Esophagus (tissue), 2 donors: ENCODE measurements at regions not wholly inside any gene's neighbourhood (a gene's known extent, or its start where the extent isn't known, plus 50 kb on each side); places are given as distances from the start of the nearest gene placed in this dataset.
"Not testable (repeated sequence)": the region's sequence is repeated elsewhere in the genome, so short reads cannot be mapped to it uniquely, and the experiment has no call there.

ENCODE experiments used
- H3K27ac ChIP-seq, 2 donors: one replicate each; pipeline ENCODE4 v1.5.1; 2013; ENCODE audit warnings: low read depth in 2 of 2, mild to moderate bottlenecking in 2 of 2, inconsistent platforms in 1 of 2, low read length in 1 of 2, moderate library complexity in 1 of 2
- H3K27me3 ChIP-seq, 2 donors: one replicate each; pipeline ENCODE4 v1.6.1; 2013; ENCODE audit warnings: low read length in 2 of 2, control low read depth in 1 of 2, mild to moderate bottlenecking in 1 of 2; ENCODE audit not compliant: insufficient read depth in 2 of 2, control insufficient read depth in 1 of 2
- H3K36me3 ChIP-seq, 2 donors: one replicate each; pipeline ENCODE4 v1.6.1; 2013; ENCODE audit warnings: low read length in 1 of 2; ENCODE audit not compliant: control insufficient read depth in 2 of 2, insufficient read depth in 2 of 2
- H3K4me1 ChIP-seq, 2 donors: one replicate each; pipeline ENCODE4 v1.6.1; 2013; ENCODE audit warnings: low read length in 1 of 2; ENCODE audit not compliant: control insufficient read depth in 2 of 2, insufficient read depth in 2 of 2
- H3K4me3 ChIP-seq, 2 donors: one replicate each; pipeline ENCODE4 v1.5.1; 2013; ENCODE audit warnings: low read length in 2 of 2, mild to moderate bottlenecking in 2 of 2, low read depth in 1 of 2, moderate library complexity in 1 of 2
- H3K9me3 ChIP-seq, 2 donors: one replicate each; pipeline ENCODE4 v1.6.1; 2013; ENCODE audit warnings: mild to moderate bottlenecking in 2 of 2, low read depth in 1 of 2, low read length in 1 of 2, moderate library complexity in 1 of 2; ENCODE audit not compliant: control insufficient read depth in 2 of 2, insufficient read depth in 1 of 2
- WGBS, 2 donors: extraction: QIAGEN DNeasy Blood & Tissue Kit; methylation state at CpG; one replicate each; pipeline ENCODE4 v1.1.7; 2013; 5-methylcytosine and 5-hydroxymethylcytosine counted together
- donor health status: healthy with polysubstance abuse.
- donor health status: Bipolar disorder and iron deficiency.

GRCh38 chr1:5140962-5141361, 486.6 kb downstream of the AJAP1 start:
- Histone ChIP-seq H3K27ac (no peak overlapping the region), H3K9me3 (no peaks in the 10 kb centered on the region), H3K36me3 (no peaks in the 10 kb centered on the region), H3K27me3 (peaks cover 0 to 3% of the 10 kb centered on the region in 2 donors), H3K4me1 (no peaks in the 10 kb centered on the region), H3K4me3 (no peak overlapping the region)
- whole genome bisulfite sequencing, 2 donors, result 70 to 77% methylated on average over 1 of the region's 1 CpG

- Histone ChIP-seq H3K4me3 (no peak overlapping the region), H3K4me1 (no peaks in the 10 kb centered on the region), H3K36me3 (no peaks in the 10 kb centered on the region), H3K27me3 (peaks cover 0 to 3% of the 10 kb centered on the region in 2 donors), H3K27ac (no peak overlapping the region), H3K9me3 (no peaks in the 10 kb centered on the region)
- WGBS, 2 donors, result 33 to 54% methylated on average over 5 of the region's 5 CpGs
Measured at GRCh38 chr1:5140136-5140535, 485.7 kb downstream of the AJAP1 start.

DNA sequence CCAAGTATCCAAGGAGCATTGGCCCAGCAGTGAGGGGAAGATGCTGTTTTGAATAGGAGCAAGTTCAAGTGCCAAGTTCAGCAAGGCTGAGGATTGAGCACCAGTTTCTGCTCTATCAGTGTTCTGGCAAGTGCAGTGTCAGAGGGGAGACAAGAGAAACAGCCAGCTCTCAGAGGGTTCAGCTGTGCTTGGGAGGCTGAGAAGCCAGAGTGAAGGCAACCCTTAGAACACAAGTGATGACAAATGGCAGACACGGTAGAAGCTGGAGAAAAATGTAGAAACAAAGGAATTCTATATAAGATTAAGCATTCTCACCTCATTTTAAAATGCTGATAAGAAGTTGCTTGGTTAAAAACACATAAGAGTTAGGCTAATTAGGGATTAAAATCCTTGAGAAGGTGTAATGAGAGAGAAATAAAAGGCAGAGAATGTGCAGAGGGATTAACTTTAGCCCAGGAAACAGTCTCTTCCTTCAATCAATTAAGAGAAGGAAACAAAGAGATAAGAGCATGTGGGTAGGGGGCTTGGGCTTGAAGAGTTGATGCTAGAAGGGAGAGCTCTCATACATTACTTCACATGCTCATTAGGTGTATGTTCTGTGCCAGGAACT, 475.4 kb downstream of the AJAP1 start:
- Histone ChIP-seq H3K9me3 (peaks cover 0 to 2% of the 10 kb centered on the region in 2 donors), H3K27me3 (peaks cover 0 to 2% of the 10 kb centered on the region in 2 donors), H3K36me3 (no peaks in the 10 kb centered on the region), H3K4me3 (no peak overlapping the region), H3K4me1 (no peaks in the 10 kb centered on the region), H3K27ac (no peak overlapping the region)
- 21 to 31% methylated on average over 1 of the region's 1 CpG for WGBS, 2 donors

DNA sequence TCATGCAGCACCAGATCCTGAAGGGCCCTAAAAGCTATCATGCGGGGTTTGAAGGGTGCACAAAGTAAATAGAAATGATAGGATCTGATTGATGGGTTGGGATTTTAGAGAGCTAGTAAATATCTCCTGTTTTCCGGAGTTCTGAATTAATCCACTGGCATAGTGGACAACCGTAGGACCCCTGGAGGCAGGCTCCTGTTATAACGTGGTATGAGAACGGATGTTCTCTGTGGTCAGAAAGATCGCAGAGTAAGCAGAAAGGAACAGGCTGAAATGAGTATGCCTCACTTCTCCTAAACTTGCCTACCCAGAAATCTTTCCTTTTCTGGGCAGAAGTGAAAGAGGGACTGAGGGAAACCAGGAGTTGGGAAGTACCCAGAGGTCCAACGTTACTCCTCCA, 470.8 kb downstream of the AJAP1 start:
- no peaks in the 10 kb centered on the region for H3K27me3 ChIP-seq
- no peak overlapping the region for H3K27ac ChIP-seq
- 69 to 74% methylated on average over 7 of the region's 7 CpGs for WGBS, 2 donors
- no peaks in the 10 kb centered on the region for H3K9me3 ChIP-seq
- no peak overlapping the region for H3K4me3 ChIP-seq
- H3K4me1 ChIP-seq, result no peaks in the 10 kb centered on the region
- no peaks in the 10 kb centered on the region for H3K36me3 ChIP-seq

DNA sequence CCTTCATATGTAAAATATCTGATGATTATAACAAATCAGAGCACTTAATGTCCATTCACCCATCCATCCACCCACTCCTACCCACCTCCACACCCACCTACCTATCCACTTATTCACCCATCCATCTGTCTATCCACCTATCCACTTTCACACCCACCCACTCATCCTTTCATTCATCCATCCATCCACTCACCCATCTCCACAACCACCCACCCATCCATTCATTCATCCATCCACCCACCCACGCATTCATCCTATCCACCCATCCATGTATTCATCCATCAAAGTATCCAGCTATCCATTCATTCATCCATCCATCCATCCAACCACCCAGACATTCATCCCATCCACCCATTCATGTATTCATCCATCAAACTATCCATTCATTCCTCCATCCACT, 466.1 kb downstream of the AJAP1 start:
- no peaks in the 10 kb centered on the region for H3K36me3 ChIP-seq
- 85 to 94% methylated on average over 1 of the region's 1 CpG for WGBS, 2 donors
- H3K27ac ChIP-seq, result no peak overlapping the region
- no peak overlapping the region for H3K4me3 ChIP-seq
- no peaks in the 10 kb centered on the region for H3K4me1 ChIP-seq
- no peaks in the 10 kb centered on the region for H3K27me3 ChIP-seq
- H3K9me3 ChIP-seq, result peaks cover 0 to 1% of the 10 kb centered on the region in 2 donors

DNA sequence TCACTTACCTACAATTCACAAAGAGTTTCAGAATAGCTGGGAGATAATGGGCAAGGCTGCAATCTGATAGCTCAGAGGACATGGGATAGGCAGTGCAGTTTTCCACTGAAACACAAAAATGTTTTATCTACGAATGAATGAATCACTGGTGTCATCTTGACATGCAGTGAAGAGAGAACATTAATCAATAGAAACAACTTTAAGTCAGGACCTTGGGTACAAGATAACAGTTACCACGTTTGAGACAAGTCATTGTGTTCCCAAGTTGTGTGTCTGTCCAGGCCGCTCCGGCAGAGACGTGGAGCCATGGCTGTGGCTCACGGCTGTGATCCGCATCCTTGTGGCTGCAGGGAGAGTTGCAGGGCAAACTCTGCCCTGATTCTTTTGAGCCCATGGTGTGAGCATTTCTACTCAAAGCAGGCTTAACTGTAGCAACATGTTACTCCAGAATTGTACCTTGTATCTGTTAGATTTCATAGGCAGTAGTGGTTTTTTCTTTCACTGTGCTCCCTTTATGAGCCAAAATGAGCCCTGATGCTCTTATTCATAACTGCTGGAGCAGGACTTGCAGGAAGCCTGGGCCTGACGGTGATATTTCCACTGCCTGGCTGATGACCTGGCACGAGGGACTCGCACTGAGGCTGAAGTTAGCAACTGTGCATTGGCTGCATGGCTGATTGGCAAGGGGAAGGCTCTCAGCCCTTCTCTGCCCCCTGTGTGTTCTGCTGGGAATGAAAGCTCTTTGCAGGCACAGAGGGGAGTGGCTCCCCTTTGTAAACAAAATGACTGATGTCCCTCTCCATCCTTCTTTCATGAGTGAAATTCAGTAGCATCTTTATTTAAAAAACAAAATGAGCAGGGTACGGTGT, 465.2 kb downstream of the AJAP1 start:
- H3K27me3 ChIP-seq, result no peaks in the 10 kb centered on the region

DNA sequence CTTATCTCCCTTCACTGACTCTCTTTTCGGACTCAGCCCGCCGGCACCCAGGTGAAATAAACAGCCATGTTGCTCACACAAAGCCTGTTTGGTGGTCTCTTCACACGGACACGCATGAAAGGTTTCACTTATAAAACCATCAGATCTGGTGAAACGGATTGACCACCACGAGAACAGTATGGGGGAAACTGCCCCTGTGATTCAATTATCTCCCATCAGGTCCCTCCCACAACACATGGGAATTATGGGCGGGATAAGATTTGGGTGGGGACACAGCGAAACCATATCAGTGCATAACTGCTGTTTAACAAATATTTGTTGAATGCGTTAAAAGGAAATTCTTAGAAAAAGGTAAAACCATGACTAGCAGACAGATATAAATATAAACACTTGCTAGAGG, 464.4 kb downstream of the AJAP1 start:
- not testable (repeated sequence) for H3K4me1 ChIP-seq, H3K27me3 ChIP-seq, H3K36me3 ChIP-seq, H3K27ac ChIP-seq, H3K4me3 ChIP-seq, H3K9me3 ChIP-seq
- WGBS, 2 donors, result 87 to 88% methylated on average over 10 of the region's 10 CpGs

More for the DNA sequence above, 465.2 kb downstream of the AJAP1 start:
- H3K4me3 ChIP-seq, result no peak overlapping the region
- no peaks in the 10 kb centered on the region for H3K4me1 ChIP-seq
- no peaks in the 10 kb centered on the region for H3K36me3 ChIP-seq
- H3K9me3 ChIP-seq, result peaks cover 0 to 1% of the 10 kb centered on the region in 2 donors
- H3K27ac ChIP-seq, result no peak overlapping the region
- 56% methylated on average over 11 of the region's 11 CpGs for WGBS, 2 donors

DNA sequence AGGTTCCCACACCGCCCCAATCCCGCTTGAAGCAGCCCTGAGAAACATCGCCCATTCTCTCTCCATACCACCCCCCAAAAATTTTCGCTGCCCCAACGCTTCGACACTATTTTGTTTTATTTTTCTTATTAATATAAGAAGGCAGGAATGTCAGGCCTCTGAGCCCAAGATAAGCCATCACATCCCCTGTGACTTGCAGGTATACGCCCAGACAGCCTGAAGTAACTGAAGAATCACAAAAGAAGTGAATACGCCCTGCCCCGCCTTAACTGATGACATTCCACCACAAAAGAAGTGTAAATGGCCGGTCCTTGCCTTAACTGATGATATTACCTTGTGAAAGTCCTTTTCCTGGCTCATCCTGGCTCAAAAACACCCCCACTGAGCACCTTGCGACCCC, 463.9 kb downstream of the AJAP1 start:
- not testable (repeated sequence) for H3K27ac ChIP-seq, H3K27me3 ChIP-seq, H3K9me3 ChIP-seq, H3K36me3 ChIP-seq, H3K4me1 ChIP-seq, H3K4me3 ChIP-seq
- 76 to 85% methylated on average over 7 to 8 of the region's 11 CpGs for WGBS, 2 donors

GRCh38 chr1:5111581-5111980, 457.2 kb downstream of the AJAP1 start:
- Histone ChIP-seq H3K27me3 (no peaks in the 10 kb centered on the region), H3K4me1 (no peaks in the 10 kb centered on the region), H3K36me3 (no peaks in the 10 kb centered on the region), H3K4me3 (no peak overlapping the region), H3K9me3 (no peaks in the 10 kb centered on the region), H3K27ac (no peak overlapping the region)
- 84 to 88% methylated on average over 2 of the region's 2 CpGs for WGBS, 2 donors

- Histone ChIP-seq H3K27ac (no peak overlapping the region), H3K9me3 (no peaks in the 10 kb centered on the region), H3K4me1 (no peaks in the 10 kb centered on the region), H3K36me3 (no peaks in the 10 kb centered on the region), H3K4me3 (no peak overlapping the region), H3K27me3 (no peaks in the 10 kb centered on the region)
- WGBS, 2 donors, result 75 to 77% methylated on average over 8 of the region's 8 CpGs
Measured at GRCh38 chr1:5110508-5110907, 456.1 kb downstream of the AJAP1 start.
